Prostate gland (tissue), 2 donors: ENCODE measurements at regions not wholly inside any gene's neighbourhood (a gene's known extent, or its start where the extent isn't known, plus 50 kb on each side); places are given as distances from the start of the nearest gene placed in this dataset.

ENCODE experiments used
- DNase-seq: peaks from one replicate; pipeline ENCODE4 v3.0.0-alpha.2; 2019; ENCODE audit warnings: low spot score
- H3K27ac ChIP-seq, 2 donors: fragments of 200-600 bp; sonication (generic); 2 replicates each; pipeline ENCODE4 v1.5.1; 2017 to 2019
- H3K27me3 ChIP-seq: fragments of 200-600 bp; sonication (generic); replicated peaks from 2 replicates; pipeline ENCODE4 v1.5.1; 2019; ENCODE audit not compliant: insufficient read depth
- H3K36me3 ChIP-seq, 2 donors: fragments of 200-600 bp; sonication (generic); 1 replicate in 1 of 2; 2 replicates in 1 of 2; pipeline versions ENCODE4 v1.5.1 to v1.8.1; 2017 to 2019
- H3K4me1 ChIP-seq: fragments of 200-600 bp; sonication (generic); replicated peaks from 2 replicates; pipeline ENCODE4 v1.5.1; 2019
- H3K4me3 ChIP-seq, 2 donors: fragments of 200-600 bp; sonication (generic); 2 replicates each; pipeline ENCODE4 v1.5.1; 2017 to 2019
- H3K9me3 ChIP-seq: fragments of 200-600 bp; sonication (generic); 2 replicates; pipeline ENCODE4 v1.5.1; 2017
- CTCF ChIP-seq, 4 experiments: fragments of 200-600 bp in 2 of 4; fragments of 450-650 bp in 2 of 4; sonication (generic) in 2 of 4; IDR thresholded peaks; 1 replicate in 3 of 4; 2 replicates in 1 of 4; pipeline ENCODE4 v1.5.1; 2016 to 2019; ENCODE audit warnings: antibody characterized with exemption in 4 of 4, mild to moderate bottlenecking in 2 of 4, moderate library complexity in 2 of 4
- POLR2A ChIP-seq: fragments of 450-650 bp; IDR thresholded peaks from one replicate; pipeline ENCODE4 v1.6.1; 2016; ENCODE audit warnings: antibody characterized with exemption, mild to moderate bottlenecking
- POLR2AphosphoS5 ChIP-seq: sonication (generic); formaldehyde crosslinking; IDR thresholded peaks from one replicate; pipeline ENCODE4 v1.6.1; 2017; ENCODE audit warnings: antibody characterized with exemption
- WGBS: methylation state at CpG from one replicate; pipeline ENCODE4 v1.1.5; 2018; 5-methylcytosine and 5-hydroxymethylcytosine counted together
- intact Hi-C: fragments of 100-400 bp; cut with DNase I; formaldehyde crosslinking; loops from one replicate; pipeline ENCODE4 v1.14.2; 2022

- H3K27ac ChIP-seq: no peak overlapping the region
- no peaks in the 10 kb centered on the region for H3K27me3 ChIP-seq
- H3K36me3 ChIP-seq: no peaks in the 10 kb centered on the region
- 81% methylated on average over 10 of the region's 10 CpGs for WGBS
- intact Hi-C loops: no loop called here
- no peak for DNase-seq
- H3K4me3 ChIP-seq: no peak overlapping the region
- H3K9me3 ChIP-seq: no peaks in the 10 kb centered on the region
- H3K4me1 ChIP-seq: no peaks in the 10 kb centered on the region
- TF ChIP-seq POLR2AphosphoS5 (no peak), CTCF (IDR thresholded peaks at IDR 0.05) (no peak), POLR2A (no peak)
Measured at GRCh38 chr20:48153103-48153502, 367.8 kb upstream of the SULF2 start.

DNA sequence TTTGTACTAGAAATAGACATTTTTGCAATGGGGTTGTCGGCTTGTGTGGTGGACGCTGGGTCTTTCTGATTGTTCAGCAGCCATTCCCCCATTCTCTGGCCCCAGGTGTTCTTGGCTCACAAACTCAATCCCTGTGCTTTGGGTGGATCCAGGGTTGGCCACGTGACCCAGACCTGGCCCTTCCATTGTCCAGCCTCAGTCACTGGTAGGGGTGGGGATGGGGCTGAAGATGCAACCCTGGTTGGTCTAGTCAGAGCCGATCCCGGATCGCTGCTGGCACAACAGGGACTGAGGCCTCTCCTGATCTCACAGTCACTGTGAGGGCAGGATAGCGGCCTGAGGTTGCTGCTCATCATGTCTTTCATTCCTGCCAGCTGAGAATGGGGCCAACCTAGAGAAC is 365.3 kb upstream of the SULF2 start:
- Histone ChIP-seq H3K4me1 (no peaks in the 10 kb centered on the region), H3K27ac (no peak overlapping the region), H3K27me3 (no peaks in the 10 kb centered on the region), H3K9me3 (no peaks in the 10 kb centered on the region), H3K4me3 (no peak overlapping the region), H3K36me3 (no peaks in the 10 kb centered on the region)
- WGBS: 89% methylated on average over 7 of the region's 7 CpGs
- intact Hi-C loops: no loop called here
- DNase-seq: no peak
- TF ChIP-seq POLR2AphosphoS5 (no peak), POLR2A (no peak), CTCF (IDR thresholded peaks at IDR 0.05) (no peak)

GRCh38 chr20:48149902-48150301 is 364.6 kb upstream of the SULF2 start:
- intact Hi-C loops: no loop called here
- Histone ChIP-seq H3K4me3 (no peak overlapping the region), H3K4me1 (no peaks in the 10 kb centered on the region), H3K27me3 (no peaks in the 10 kb centered on the region), H3K9me3 (no peaks in the 10 kb centered on the region), H3K36me3 (no peaks in the 10 kb centered on the region), H3K27ac (no peak overlapping the region)
- no peak for DNase-seq
- TF ChIP-seq POLR2AphosphoS5 (no peak), POLR2A (no peak), CTCF (IDR thresholded peaks at IDR 0.05) (no peak)
- WGBS: 83% methylated on average over 15 of the region's 15 CpGs

DNA sequence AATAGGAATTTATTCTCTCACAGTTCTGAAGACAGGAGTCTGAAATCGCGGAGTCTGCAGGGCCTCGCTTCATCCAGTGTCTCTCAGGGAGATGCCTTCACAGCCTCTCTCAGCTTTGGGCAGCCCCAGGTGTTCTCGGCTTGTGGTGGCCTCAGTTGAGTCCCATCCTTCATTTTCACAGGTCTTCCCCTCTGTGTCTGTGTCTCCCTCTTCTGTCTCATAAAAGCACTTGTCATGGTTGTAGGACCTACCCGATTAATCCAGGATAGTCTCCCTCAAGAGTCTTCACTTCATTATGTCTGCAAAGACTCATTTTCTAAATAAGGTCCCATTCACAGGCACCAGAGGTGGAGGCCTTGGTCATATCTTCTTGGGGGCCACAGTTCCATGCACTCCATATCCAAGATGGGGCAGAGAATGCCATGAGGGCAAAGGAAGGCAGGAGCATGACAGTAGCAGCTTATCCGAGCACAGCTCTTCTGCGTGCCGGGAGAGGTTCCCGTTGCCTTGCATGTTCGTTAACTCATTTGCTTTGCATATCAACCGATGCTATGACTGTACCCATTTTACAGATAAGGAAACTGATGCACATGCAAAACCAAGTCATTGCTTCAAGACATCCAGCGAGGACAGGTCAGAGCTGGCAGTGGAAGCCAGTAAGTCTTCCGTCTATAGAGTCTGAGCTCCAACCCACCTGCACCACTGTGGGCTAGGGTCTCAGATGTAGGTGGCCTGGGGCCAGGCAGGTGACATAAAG is 363.8 kb upstream of the SULF2 start:
- H3K27me3 ChIP-seq: no peaks in the 10 kb centered on the region
- intact Hi-C loops: no loop called here
- H3K36me3 ChIP-seq: no peaks in the 10 kb centered on the region
- no peak overlapping the region for H3K27ac ChIP-seq
- H3K4me1 ChIP-seq: no peaks in the 10 kb centered on the region
- no peaks in the 10 kb centered on the region for H3K9me3 ChIP-seq
- WGBS: 92% methylated on average over 13 of the region's 13 CpGs
- H3K4me3 ChIP-seq: no peak overlapping the region
- no peak for DNase-seq
- TF ChIP-seq POLR2A (no peak), CTCF (IDR thresholded peaks at IDR 0.05) (no peak), POLR2AphosphoS5 (no peak)

DNA sequence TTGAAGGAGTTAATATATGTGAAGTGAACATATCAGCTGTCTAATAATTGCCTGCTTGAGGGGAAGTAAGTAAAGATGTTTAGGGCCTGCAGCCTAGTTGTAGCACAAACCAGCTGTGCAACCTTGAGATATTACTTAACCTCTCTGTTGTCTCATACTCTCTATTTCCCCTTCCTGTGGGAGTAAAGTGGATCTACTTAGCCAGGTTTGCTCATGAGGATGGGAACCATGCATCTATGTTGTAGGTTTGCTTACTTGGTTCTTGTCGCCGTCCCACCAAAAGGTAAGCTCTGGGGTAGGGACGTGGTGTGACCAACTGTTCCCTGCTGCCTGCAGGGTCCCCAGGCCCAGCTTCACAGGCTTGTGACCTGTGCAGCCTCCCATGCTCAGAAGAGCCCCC is 362.7 kb upstream of the SULF2 start:
- no peaks in the 10 kb centered on the region for H3K4me1 ChIP-seq
- intact Hi-C loops: no loop called here
- no peaks in the 10 kb centered on the region for H3K9me3 ChIP-seq
- no peaks in the 10 kb centered on the region for H3K27me3 ChIP-seq
- WGBS: 97% methylated on average over 3 of the region's 3 CpGs
- no peak for TF ChIP-seq CTCF (IDR thresholded peaks at IDR 0.05)
- no peak for TF ChIP-seq POLR2A
- no peak overlapping the region for H3K4me3 ChIP-seq
- no peak overlapping the region for H3K27ac ChIP-seq
- DNase-seq: no peak
- no peaks in the 10 kb centered on the region for H3K36me3 ChIP-seq
